ENCODE measurements at regions not wholly inside any gene's neighbourhood (a gene's known extent, or its start where the extent isn't known, plus 50 kb on each side); places are given as distances from the start of the nearest gene placed in this dataset.
A peak's percentile ranks its signal among the peaks of the same experiment; 100 is the strongest.

DNA sequence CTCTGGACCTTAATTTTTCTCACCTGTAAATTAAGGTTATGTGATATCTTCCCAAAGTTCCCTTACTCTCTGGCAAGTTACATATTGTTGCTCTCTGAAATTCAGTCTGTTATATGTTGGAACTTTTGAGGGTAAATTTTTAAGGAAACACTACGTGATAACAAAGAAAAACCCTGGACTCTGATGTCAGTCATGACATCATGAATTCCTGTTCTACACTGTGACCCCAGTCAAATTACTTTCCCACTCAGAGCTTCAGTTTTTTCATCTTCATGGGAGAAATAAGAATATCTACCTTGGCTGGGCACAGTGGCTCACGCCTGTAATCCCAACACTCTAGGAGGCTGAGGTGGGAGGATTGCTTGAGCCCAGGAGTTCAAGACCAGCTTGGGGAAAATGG, 164.6 kb upstream of the RALGAPA2 start:
- no peak for DNase-seq

DNA sequence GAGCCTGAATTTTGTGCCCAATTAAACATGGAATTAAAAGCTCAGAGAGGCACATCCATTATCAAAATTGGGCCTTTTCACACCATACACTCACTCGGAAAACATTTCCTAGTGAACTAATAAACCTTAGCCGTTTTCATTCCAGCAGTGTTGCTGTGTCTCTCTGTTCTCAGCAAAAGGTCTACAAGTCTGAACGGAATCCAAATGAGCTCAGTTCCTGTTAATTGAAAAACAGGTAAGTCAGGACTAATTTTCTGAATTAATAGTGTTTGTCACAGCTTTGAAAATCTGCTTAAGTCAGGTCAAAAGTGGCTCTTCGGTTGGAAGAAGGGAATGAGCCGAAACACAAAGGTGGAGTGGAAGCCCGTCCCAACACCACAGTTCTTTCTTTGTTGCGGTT, 163.3 kb upstream of the RALGAPA2 start:
- DNase-seq, result no peak

DNA sequence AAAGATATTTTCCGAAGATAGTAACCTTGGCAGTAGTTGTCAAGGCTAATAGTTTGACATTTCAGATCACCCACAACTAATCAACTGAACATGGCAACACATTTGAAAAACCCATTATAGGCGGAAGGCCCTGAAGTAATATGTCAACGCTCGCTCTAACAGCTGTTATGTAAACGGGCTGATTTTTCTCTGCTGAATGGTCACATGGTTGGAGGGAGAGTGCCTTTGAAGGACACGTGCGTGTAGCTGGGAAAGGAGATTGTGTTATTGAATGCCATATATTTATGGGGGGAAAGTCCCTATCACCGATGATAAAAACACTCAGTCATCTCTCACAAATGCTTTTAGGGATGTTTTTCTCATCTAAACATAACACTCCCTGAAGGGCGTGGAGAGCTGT, 160.0 kb upstream of the RALGAPA2 start:
- DNase-seq, result no peak

DNA sequence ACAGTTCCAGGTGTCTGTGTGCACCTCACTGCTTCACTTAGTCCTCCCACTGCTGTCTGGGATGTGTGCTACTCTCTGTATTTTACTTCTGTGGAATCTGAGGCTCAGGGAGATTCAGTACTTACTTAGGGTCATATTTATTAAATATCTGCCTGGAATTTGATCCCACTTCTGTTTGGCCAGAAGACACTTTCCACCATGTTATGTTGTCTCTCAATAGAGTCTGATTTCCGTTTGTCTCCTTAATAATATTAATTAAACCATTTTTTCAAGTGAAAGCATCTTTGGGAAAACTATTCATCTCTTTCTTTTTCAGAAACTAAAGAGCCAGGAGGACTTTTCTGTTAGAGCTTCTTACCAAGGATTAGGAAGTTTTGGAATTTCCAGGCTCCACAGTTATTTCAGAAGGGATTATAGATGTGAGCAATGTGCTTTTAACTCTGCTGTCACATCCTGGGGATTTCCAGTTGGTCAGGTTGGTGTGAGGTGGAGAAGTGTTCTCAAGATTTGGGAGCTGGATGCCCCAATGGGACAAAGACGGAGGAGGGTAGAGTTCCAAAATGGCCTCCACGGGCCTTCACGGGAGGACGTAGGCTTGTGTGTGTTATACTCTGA, 156.8 kb upstream of the RALGAPA2 start:
- DNase-seq, result no peak

DNA sequence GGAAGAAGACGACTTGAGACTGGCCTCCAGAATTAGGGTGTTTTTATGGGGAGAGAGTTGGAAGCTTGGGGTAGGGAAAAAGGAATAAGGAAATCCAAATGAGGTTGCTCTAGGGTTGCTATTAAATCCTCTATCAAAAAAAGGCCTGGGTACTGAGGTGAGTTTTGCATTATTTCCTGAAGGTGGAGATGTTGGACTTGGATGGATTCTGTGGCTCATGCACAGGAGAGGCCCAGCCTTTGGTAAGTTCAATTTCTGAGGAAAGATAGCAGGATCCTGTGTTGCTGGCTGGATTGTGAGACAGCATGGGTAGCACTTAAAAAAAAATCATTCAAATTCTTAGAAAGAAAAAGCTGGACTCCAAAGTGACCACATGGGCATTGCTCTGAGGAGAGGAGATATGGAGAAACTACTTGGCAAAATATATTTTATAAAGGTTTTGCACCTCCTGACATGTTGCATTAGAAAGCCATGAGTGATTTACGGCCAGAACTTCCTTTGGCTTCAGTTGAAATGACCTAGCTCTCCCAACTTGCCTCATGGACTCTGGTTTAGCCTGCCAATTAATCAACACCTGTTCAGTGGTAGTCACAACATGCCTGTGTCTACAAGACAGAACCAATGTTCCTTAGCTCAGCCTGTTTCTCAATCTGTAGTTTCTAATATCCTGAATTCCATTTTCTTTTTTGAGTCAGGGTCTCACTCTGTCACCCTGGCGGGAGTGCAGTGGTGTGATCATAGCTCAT, 152.1 kb upstream of the RALGAPA2 start:
- no peak for DNase-seq

DNA sequence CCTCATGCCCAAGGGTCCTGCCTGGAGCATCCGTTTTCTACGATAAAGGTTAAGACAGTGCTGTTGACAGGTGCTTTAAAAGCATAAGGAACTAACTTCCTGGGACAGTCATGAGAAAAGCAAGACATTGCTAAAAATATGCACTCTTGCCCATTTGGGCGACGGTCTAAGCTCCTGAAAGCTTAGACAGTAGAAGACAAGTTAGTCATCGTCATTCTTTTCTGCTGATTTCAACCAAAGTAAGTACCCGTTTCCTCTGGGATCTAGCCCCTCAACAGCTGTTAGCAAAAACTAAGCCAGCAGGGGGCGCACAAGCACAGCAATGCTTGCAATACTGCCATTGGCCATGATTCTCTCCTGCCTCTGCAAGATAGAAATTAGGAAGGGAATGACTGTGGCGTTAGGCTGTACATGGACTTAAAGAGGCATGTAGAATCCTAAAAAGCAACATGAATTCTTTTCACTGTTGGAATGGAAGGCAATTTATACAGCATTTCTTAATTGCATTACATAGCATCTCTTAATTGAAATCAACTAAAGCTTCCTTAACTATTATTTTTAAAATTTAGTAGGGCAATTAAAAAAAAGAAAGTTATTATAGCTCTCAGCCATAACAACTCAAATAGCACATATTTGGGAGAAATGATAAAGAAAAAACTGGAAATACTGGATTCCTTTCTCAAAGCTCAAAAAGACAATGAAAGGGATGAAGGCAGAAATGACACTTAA, 147.8 kb upstream of the RALGAPA2 start:
- peak; percentile 72 for DNase-seq

DNA sequence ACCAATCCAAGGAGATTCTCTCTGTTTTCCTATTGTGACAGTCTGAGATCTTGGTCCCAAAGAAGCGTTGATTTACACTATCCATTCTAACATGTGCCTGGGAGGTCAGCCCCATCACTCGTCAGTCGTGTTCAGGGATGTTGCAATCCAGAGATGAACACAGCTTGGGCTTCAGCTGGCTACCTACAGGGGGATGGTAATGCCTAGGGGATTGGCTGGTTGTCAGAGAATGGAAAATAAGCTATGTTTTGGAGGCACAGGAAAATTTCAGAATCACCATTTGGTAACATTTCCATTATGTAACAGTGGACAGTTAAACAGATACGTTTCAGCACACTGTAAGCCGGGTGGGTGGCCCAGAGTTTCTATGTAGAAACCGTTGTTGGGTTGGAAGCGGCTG, 147.1 kb upstream of the RALGAPA2 start:
- DNase-seq, result no peak

DNA sequence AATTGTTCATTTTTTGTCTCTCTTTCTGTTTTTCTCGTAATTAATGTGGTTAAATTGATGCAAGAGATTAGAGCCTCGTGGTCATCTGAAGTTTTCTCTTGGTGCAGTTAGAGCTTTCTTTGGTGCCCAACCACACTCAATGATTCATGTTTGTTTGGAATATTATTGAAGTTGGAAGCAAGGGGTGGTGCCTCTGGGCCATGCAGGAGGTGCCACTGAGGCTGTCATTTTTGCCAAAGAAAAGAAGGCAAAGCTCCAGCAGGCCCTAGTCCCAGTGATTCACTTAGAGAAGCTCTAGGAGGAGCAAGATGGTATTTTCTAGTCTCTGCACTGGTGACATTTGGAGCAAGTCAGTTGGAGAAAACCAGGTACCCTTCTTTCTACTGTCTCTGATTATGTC, 144.5 kb upstream of the RALGAPA2 start:
- DNase-seq, result no peak

DNA sequence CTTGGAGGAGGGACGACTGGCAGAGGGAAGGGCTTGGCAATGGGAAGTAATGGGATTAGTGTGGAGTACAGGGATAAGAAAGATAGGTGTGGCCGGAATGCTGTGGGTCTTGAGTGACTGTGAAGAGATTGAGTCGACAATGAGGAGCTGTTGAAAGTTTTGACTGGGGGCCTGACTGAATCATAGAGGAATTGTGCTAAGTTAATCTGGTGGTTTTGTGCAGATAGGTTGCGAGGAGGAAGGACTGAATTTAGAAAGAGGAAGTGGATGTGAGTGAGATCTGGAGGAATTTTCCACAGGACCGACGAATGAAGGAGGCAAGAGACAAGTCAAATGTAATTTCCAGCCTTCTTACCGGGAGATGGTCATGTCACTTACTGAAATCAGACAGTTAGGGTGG, 143.9 kb upstream of the RALGAPA2 start:
- no peak for DNase-seq

DNA sequence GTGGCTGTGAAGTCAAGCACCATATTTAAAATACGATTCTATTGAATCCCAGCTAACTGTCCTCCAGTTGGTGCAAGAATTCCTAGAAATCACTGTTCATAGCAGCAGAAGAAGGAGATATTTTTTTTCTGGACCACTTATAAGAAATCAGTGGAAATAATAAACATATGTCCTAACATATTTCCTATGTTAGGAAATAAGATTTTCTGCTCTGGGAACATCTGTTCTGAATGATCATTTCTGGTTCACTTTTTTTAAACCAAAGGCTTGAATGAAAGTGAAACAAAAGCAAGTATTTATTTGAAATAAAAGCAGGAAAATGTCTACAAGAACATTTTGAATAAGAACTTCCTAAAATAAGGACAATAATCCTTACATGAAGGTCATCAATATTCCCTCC, 138.9 kb upstream of the RALGAPA2 start:
- no peak for DNase-seq

DNA sequence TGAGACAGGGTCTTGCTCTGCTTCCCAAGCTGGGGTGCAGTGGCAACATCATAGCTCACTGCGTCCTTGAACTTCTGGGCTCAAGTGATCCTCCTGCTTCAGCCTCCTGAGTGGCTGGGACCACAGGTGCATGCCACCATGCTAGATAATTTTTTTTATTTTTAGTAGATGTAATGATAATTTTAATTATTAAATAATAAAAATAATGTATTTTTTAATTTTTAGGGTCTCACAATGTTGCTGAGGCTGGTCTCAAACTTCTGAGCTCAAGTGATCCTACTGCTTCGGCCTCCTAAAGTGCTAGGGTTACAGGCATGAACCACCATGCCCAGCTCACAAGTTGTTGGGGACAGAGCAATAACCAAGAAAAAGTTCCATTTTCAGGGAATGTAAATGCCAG, 138.0 kb upstream of the RALGAPA2 start:
- no peak for DNase-seq

DNA sequence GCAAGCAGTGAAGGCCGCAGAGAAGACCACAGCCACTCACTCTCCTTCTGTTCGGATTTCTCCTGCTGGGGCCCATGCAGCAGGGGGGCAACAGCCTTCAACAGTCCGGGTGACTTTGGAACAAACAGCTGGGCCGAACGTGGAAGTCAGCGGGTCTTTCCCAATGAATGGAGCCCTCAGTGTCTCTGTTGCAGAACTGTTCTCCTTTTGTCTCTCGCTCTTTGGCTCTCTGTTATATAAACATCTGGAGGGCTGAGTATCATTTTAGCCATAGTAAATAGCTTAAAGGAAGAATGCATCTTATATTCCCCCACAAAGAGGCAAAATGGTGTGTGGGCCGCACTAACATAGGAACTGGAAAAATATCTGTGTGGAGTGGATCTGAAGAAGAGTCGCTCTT, 136.7 kb upstream of the RALGAPA2 start:
- DNase-seq, result no peak

DNA sequence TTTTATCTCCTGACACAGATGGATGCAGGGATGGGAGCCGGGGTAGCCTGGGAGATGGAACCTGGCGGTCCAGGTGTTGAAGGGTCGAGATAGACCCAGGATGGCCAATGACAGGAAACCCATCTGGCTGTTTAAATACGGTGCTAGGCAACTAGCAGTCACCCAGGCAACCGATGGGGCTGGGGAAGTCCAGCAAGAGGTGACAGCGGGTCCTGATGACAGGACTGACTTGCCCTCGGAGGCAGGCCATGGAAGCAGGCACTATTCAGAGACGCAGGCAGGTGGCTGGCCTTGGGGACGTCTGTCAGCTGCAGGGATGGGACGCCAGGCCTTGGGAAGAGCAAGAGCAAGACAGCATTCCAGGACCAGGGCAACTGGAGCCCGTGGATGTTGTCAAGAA, 135.4 kb upstream of the RALGAPA2 start:
- no peak for DNase-seq

DNA sequence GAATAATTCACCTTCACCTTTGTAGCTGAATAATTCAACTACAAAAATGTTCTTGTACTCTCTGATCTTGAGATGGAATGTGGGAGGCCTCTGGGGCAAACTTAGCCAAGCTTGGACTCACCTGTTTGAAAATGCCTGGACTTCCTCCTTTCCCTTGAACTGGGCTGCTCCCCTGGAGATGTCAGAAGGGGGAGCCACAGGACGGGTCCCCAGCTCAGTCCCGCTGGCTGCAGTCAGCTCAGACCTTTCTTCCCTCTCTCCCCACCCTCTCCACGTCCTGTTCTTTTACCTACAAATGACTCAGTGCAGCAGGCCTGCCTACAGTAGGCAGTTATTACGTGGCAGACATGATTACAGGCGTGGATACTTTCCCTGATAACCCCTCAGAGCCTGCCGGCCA, 131.5 kb upstream of the RALGAPA2 start:
- DNase-seq, result no peak

DNA sequence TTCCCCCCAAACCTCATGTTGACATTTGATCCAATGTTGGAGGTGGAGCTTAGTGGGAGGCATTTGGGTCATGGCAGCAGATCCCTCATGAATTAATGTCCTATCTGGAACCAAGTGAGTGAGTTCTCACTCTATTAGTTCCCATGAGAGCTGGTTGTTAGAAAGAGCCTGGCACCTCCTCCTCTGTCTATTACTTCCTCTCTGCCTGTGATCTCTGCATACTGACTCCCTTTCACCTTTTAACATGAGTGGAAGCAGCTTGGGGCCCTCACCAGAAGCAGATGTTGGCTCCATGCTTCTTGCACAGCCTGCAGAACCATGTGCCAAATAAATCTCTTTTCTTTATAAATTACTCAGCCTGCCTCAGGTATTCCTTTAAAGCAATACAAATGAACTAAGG, 127.3 kb upstream of the RALGAPA2 start:
- DNase-seq, result no peak

DNA sequence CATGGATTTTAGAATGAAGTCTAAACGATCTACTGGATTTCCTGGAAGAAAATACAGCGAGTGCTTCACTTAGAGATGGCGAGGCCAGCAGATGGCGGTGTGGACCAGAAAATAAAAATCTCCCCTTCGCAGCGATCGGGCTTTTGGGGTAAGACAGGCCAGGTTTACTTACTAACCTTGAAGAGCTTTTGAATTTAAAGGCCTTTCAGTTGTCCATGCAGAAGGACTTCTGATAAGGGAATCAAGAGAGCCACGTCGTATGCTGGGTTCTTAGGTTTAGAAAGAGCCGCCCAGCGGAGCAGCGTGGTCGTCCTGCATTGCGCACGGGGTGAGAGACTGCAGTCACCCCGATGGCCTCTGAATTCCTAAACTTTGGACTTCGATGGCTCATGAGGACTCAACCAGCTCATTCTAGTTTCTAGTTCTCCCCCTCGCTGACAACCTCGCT, 125.2 kb upstream of the RALGAPA2 start:
- DNase-seq, result peak; percentile 17

DNA sequence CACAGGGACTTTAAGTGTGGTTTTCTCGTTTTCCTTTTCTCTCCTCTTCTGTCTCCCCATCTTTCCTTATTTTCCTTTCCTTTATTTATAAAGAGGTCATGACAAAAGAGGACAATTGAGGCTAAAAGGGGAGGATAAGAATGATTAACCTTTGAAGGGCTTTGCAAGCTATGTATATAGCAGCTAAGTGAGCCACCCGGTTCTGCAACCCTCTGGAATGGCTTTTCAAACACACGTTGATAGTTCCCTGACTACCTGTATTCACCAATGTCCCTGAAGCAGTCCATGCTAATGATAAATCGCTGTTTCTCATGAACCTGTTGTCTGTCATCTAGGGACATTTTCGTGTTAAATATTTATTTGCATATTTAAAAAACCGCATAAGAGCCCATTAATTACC, 124.4 kb upstream of the RALGAPA2 start:
- no peak for DNase-seq

DNA sequence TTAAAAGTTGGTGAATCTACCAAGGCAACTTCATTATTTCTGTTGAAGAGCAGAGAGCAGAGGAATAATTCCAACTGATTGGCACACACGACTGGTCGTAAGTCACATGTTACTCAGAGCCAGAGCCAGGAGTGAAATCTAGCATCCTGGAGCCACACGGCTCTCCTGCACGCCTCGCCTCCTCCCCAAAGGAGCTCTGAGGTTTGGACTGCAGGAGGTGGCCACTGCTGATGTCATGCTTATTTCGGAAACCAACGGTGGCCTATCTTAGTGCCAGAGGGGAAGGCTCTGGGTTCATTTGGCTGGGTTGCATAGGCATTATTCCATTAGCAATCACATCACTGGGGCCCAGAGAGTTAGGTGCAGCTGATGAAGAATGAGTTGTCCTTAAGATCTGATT, 123.5 kb upstream of the RALGAPA2 start:
- no peak for DNase-seq

DNA sequence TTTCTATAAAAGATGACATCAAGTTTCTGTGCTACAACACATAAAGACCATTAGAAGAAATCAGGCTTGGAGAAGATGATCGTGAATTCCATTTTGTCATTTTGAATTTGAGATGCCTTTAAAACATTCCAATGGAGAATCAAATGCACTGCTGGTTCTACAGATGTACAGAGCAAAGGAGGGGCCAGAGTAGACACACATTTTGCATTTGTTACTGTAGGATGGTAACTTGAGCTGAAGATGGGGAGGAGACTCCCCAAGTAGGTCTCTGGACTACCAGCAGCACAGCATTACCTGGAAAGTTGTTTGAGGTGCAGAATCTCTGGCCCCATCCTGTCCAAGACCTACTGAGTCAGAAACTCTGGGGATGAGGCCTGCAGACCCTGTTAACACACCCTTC, 121.6 kb upstream of the RALGAPA2 start:
- DNase-seq, result no peak

DNA sequence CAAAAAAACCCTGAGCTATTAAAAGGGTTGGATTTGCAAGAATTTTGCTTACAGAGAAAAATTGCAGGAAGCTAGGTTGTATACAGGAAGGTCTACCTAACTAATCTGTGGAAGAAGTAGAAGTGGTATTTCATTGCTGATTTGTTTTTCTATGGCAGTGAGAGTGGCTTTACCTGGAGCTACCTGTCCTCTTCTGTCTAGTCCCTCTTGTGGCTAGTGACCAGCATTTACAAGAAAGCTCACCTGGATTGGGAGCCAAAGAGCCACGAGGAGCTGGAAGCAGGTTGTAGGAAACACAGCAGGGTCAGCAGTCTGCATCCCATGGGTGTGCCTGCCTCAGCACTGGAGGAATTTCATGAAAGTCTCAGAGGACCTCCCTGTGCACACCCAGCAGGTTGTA, 120.3 kb upstream of the RALGAPA2 start:
- DNase-seq, result no peak

DNA sequence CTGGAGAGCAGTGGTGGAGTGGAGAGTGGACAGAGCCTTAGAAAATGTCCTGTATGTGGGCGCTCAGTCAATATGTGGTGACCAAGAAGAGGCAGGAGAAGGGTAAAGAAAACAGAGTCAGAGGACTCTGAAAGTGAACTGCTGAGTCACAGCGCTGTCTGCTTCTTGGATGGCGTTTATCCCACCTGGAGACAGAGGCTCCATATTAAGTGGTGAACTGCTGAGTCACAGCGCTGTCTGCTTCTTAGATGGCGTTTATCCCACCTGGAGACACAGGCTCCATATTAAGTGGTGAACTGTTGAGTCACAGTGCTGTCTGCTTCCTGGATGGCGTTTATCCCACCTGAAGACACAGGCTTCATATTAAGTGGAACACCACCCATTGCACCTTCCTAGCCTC, 119.3 kb upstream of the RALGAPA2 start:
- no peak for DNase-seq

DNA sequence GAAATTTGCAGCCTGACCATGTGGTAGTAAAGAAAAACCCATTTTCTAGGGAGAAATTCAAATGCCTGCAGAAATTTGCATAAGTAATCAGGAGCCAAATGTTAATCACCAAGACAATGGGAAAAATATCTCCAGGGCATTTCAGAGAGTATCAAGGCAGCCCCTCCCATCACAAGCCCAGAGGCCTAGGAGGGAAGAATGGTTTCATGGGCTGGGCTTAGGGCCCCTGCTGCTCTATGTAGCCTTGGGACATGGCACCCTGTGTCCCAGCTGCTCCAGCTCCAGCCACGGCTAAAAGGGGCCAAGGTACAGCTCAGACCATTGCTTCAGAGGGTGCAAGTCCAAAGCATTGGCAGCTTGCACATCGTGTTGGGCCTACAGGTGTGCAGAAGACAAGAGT, 117.2 kb upstream of the RALGAPA2 start:
- no peak for DNase-seq

DNA sequence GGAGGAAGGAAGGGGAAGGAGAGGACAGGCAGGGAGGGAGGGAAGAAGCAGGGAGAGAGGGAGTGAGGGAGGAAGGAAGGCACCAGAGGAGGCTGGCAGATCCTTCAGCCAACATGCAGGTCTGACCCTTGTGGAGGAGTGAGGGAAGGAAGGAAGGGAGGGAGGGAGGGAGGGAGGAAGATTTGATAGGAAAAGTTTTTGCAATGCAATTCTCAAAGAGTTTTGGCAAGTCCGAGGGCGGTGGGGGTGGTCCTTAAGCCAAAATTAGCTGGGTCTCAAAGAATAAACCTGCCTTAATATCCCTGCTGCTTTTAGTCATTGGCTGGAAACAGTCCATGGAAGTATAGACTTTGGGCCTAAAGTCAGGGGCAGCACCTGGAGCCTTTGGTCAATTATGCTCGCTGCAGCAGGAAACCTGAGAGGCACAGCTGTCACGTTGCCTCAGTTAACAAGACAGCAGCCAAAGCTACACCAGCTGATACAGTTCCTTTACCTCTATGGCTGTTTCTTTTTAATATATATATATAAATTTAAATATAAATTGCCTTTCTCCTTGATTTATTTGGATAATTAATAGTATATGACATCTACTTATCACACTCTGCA, 115.7 kb upstream of the RALGAPA2 start:
- DNase-seq, result no peak
